ENCODE measurements at regions not wholly inside any gene's neighbourhood (a gene's known extent, or its start where the extent isn't known, plus 50 kb on each side); places are given as distances from the start of the nearest gene placed in this dataset.

- DNase-seq (ENCODE audit: low spot score) = no peak
These were observed 94.3 kb downstream of the C17orf67 start for GRCh38 chr17:56739376-56739775.

DNA sequence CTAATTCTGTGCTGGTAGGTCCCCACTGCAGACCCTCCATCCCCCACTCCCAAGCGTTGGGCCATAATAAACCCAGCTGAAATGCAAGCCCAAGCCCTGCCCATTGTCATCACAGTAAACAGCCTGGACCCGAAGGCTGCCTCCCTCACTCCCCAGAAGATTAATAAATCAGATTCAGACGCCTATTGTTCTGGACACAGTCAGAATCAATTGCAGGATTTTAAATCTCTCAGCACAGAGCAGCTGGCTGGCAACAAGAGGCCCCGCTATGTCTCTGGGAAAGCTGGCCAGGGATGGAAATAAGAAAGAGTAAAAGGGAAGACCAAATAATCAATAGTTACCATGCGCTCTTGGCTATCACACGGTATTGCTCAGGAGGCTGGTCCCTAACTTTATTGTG lies 93.9 kb downstream of the C17orf67 start:
- no peak for DNase-seq (ENCODE audit: low spot score)

DNA sequence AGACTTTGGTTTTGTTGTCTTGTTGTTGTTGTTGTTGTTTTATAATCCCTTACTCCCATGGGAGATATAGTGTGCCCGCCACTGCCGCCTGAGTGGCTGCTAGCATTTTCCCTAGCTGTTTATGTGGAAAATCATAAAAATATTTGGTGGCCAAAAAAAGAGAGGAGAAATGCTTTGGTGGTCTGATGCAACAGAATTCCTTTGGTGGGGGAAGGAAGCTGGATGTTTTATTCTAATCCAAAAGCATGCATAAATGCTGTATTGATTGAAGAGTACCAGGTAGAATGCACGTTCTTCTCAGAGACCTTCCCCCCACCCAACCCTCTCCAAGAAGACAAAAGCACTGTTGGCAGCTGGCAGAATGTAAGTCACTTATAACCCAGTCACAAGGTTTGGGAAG lies 93.2 kb downstream of the C17orf67 start:
- DNase-seq (ENCODE audit: low spot score) = no peak
